ENCODE measurements at regions not wholly inside any gene's neighbourhood (a gene's known extent, or its start where the extent isn't known, plus 50 kb on each side); places are given as distances from the start of the nearest gene placed in this dataset.

DNA sequence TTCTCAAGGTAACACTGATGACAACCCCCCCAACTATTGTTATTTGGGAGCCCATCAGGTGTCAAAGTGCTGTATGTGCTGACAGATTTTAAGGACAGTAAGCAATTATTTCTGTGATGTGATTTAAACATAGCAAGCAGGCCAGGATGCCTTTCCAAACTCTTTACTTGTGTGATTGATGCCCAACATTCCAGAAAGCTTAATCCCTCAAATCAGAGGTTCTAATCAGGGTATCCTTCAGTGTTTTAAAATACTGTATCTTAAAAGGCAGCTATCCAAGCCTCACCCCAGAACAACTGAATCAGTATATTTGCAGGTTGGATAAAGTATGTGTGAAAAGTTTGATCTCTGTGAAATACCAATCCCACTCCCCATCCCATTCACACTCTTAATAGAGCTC, 119.7 kb downstream of the GASK1B start:
- H3K27ac Mint-ChIP-seq (ENCODE audit: unreplicated experiment), result no peak overlapping the region
- peaks cover 16% of the 10 kb centered on the region for H3K4me1 Mint-ChIP-seq
- peaks cover 3% of the 10 kb centered on the region for H3K36me3 Mint-ChIP-seq (ENCODE audit: low read depth)
- no peak overlapping the region for H3K4me3 Mint-ChIP-seq
- no peaks in the 10 kb centered on the region for H3K27me3 Mint-ChIP-seq (ENCODE audit: low read depth)
- DNase-seq (ENCODE audit: low read depth, low spot score), result no peak
- H3K9me3 Mint-ChIP-seq, result peaks cover 7% of the 10 kb centered on the region
- TF ChIP-seq, protein P1, sequence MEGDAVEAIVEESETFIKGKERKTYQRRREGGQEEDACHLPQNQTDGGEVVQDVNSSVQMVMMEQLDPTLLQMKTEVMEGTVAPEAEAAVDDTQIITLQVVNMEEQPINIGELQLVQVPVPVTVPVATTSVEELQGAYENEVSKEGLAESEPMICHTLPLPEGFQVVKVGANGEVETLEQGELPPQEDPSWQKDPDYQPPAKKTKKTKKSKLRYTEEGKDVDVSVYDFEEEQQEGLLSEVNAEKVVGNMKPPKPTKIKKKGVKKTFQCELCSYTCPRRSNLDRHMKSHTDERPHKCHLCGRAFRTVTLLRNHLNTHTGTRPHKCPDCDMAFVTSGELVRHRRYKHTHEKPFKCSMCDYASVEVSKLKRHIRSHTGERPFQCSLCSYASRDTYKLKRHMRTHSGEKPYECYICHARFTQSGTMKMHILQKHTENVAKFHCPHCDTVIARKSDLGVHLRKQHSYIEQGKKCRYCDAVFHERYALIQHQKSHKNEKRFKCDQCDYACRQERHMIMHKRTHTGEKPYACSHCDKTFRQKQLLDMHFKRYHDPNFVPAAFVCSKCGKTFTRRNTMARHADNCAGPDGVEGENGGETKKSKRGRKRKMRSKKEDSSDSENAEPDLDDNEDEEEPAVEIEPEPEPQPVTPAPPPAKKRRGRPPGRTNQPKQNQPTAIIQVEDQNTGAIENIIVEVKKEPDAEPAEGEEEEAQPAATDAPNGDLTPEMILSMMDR (conservative IDR thresholded peaks at IDR 0.05), result no peak

DNA sequence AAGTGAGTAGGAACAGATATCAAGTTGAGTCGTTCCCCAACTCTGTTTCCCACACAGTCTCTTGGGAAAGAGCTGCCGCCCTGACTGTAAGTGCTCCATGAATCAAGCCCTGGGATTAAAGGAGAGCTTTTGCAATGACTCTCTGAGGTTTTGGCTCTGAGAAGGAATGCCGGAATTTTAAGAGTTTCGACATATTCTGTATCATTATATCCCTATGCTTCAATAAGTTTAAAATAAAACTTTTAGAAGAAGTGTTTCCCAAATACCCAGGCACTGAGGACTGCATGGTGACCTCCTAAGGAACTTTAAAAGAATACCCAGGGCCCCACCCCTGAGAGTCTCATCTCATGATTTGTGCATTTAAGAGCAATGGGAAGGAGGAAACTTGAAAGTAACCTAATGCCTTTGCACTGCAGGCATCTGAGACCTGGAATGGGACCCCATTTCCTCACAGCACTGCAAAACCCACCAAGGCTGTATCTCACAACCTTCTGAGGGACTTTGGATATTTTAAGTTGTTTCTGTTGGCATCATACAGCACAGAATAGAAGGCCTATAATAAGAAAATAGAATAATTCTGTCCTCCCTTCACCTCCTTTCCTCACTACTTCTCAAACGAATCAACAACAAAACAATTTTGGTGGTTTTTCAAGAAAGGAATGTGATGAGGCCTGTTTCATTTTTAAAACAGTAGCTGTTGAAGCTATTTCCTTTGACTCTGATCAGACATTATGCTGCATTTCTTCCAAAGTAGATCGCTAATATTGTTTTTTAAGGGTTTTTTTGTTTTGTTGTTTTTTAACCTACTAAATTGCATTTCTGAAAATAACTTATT, 121.2 kb downstream of the GASK1B start:
- H3K36me3 Mint-ChIP-seq (ENCODE audit: low read depth), result peaks cover 3% of the 10 kb centered on the region
- no peaks in the 10 kb centered on the region for H3K27me3 Mint-ChIP-seq (ENCODE audit: low read depth)
- H3K4me1 Mint-ChIP-seq, result peaks cover 15% of the 10 kb centered on the region
- H3K27ac Mint-ChIP-seq (ENCODE audit: unreplicated experiment), result no peak overlapping the region
- H3K4me3 Mint-ChIP-seq, result no peak overlapping the region
- TF ChIP-seq, protein P1 (conservative IDR thresholded peaks at IDR 0.05), result no peak
- H3K9me3 Mint-ChIP-seq, result peaks cover 7% of the 10 kb centered on the region
- no peak for DNase-seq (ENCODE audit: low read depth, low spot score)

GRCh38 chr4:158050942-158051341, 121.9 kb downstream of the GASK1B start:
- TF ChIP-seq, protein P1 (conservative IDR thresholded peaks at IDR 0.05), result no peak
- Mint-ChIP-seq H3K9me3 (peaks cover 7% of the 10 kb centered on the region), H3K27me3 (ENCODE audit: low read depth) (no peaks in the 10 kb centered on the region), H3K27ac (ENCODE audit: unreplicated experiment) (no peak overlapping the region), H3K36me3 (ENCODE audit: low read depth) (peaks cover 3% of the 10 kb centered on the region), H3K4me1 (peaks cover 18% of the 10 kb centered on the region), H3K4me3 (no peak overlapping the region)
- DNase-seq (ENCODE audit: low read depth, low spot score), result no peak

- peak overlapping the region; percentile 45 for H3K4me3 Mint-ChIP-seq
- TF ChIP-seq, protein P1 (conservative IDR thresholded peaks at IDR 0.05), result no peak
- peak overlapping the region; percentile 64 for H3K27ac Mint-ChIP-seq (ENCODE audit: unreplicated experiment)
- peaks cover 13% of the 10 kb centered on the region for H3K9me3 Mint-ChIP-seq
- H3K27me3 Mint-ChIP-seq (ENCODE audit: low read depth), result no peaks in the 10 kb centered on the region
- no peak for DNase-seq (ENCODE audit: low read depth, low spot score)
- peaks cover 15% of the 10 kb centered on the region for H3K36me3 Mint-ChIP-seq (ENCODE audit: low read depth)
- H3K4me1 Mint-ChIP-seq, result peaks cover 27% of the 10 kb centered on the region
Measured at GRCh38 chr4:158046345-158046744, 126.5 kb downstream of the GASK1B start.

DNA sequence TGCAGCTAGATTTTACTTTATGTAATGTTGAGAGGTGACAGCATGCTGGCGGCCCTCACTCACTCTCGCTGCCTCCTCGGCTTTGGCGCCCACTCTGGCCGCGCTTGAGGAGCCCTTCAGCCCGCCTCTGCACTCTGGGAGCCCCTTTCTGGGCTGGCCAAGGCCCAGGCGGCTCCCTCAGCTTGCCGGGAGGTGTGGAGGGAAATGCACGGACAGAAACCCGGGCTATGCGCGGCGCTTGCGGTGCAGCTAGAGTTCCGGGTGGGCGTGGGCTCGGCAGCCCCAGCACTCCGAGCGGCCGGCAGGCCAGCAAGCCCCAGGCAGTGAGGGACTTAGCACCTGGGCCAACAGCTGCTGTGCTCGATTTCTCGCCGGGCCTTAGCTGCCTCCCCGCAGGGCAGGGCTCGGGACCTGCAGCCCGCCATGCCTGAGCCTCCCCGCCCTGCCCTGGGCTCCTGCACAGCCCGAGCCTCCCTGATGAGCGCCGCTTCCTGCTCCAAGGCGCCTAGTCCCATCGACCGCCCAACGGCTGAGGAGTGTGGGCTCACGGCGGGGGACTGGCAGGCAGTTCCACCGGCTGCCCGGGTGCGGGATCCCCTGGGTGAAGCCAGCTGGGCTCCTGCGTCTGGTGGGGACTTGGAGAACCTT, 128.7 kb downstream of the GASK1B start:
- H3K27me3 Mint-ChIP-seq (ENCODE audit: low read depth), result no peaks in the 10 kb centered on the region
- H3K36me3 Mint-ChIP-seq (ENCODE audit: low read depth), result peaks cover 28% of the 10 kb centered on the region
- no peak overlapping the region for H3K4me3 Mint-ChIP-seq
- H3K27ac Mint-ChIP-seq (ENCODE audit: unreplicated experiment), result no peak overlapping the region
- DNase-seq (ENCODE audit: low read depth, low spot score), result no peak
- peaks cover 27% of the 10 kb centered on the region for H3K4me1 Mint-ChIP-seq
- peaks cover 27% of the 10 kb centered on the region for H3K9me3 Mint-ChIP-seq
- TF ChIP-seq, protein P1 (conservative IDR thresholded peaks at IDR 0.05), result no peak
